ENCODE measurements at regions not wholly inside any gene's neighbourhood (a gene's known extent, or its start where the extent isn't known, plus 50 kb on each side); places are given as distances from the start of the nearest gene placed in this dataset.

DNA sequence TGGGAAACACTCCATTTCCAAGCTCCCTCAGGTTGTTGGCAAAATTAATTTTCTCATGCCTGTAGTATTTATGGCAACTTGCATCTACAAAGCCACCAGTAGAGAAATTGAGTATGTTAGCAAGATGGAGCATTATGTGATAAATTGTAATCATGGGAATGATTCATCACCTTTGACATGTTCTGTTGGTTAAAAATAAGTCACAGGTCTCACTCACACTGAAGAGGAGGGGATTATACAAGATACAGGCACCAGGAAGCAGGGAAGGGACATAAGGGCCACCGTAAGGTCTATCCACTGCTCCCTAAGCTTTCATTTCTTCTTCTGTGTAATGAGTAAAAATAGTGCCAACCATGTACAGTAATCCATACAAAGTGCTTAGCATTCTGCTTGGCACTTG, 313.0 kb downstream of the GBA3 start:
- TF ChIP-seq, protein P1, sequence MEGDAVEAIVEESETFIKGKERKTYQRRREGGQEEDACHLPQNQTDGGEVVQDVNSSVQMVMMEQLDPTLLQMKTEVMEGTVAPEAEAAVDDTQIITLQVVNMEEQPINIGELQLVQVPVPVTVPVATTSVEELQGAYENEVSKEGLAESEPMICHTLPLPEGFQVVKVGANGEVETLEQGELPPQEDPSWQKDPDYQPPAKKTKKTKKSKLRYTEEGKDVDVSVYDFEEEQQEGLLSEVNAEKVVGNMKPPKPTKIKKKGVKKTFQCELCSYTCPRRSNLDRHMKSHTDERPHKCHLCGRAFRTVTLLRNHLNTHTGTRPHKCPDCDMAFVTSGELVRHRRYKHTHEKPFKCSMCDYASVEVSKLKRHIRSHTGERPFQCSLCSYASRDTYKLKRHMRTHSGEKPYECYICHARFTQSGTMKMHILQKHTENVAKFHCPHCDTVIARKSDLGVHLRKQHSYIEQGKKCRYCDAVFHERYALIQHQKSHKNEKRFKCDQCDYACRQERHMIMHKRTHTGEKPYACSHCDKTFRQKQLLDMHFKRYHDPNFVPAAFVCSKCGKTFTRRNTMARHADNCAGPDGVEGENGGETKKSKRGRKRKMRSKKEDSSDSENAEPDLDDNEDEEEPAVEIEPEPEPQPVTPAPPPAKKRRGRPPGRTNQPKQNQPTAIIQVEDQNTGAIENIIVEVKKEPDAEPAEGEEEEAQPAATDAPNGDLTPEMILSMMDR (IDR thresholded peaks at IDR 0.05; ENCODE audit: insufficient read depth, low read length) = no peak
- no peak for DNase-seq (ENCODE audit: low read depth)
- no peak overlapping the region for H3K4me3 ChIP-seq (ENCODE audit: low read depth, low read length)

DNA sequence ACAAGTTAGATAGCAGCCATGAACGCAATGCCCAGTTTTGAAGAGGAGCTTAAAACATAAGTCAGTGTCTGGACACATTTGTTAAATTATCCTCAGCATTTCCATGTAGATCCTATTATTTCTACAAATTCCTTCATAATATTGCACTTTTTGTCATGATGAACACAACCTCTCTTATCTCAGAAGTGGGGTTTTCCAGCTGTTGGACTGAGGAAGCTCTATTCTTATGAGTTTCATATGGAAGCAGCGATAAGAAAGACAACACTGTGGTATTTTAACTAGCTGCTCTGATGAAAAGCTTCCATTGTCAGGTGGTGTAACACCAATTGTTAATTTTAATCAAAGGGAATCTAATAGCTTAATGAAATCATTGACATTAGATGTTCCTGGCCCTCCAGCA, 308.7 kb downstream of the GBA3 start:
- DNase-seq (ENCODE audit: low read depth) = peak; percentile 24
- TF ChIP-seq, protein P1 (IDR thresholded peaks at IDR 0.05; ENCODE audit: insufficient read depth, low read length) = no peak

DNA sequence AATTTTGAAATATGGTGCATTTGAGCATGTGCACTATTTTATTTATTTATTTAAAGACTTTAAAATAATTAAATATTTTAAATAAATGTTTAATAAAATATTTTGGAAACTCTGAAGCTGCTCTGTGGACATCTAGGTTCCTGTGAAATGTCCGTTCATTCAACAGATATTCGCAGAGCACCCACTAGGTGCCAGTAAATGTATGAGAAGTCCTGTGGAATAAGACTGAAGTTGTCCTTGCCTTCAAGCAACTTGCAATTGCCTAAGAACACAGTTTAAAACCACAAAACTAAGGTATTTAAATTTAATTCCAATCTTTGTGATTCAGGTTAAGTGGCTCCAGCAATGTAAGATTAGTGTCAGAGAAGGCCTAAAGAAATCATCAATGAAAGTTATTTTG, 306.7 kb downstream of the GBA3 start:
- no peak for DNase-seq (ENCODE audit: low read depth)
- H3K4me3 ChIP-seq (ENCODE audit: low read depth, low read length) = no peak overlapping the region
- TF ChIP-seq, protein P1 (IDR thresholded peaks at IDR 0.05; ENCODE audit: insufficient read depth, low read length) = no peak

More for the DNA sequence above, 308.7 kb downstream of the GBA3 start:
- H3K4me3 ChIP-seq (ENCODE audit: low read depth, low read length) = no peak overlapping the region

DNA sequence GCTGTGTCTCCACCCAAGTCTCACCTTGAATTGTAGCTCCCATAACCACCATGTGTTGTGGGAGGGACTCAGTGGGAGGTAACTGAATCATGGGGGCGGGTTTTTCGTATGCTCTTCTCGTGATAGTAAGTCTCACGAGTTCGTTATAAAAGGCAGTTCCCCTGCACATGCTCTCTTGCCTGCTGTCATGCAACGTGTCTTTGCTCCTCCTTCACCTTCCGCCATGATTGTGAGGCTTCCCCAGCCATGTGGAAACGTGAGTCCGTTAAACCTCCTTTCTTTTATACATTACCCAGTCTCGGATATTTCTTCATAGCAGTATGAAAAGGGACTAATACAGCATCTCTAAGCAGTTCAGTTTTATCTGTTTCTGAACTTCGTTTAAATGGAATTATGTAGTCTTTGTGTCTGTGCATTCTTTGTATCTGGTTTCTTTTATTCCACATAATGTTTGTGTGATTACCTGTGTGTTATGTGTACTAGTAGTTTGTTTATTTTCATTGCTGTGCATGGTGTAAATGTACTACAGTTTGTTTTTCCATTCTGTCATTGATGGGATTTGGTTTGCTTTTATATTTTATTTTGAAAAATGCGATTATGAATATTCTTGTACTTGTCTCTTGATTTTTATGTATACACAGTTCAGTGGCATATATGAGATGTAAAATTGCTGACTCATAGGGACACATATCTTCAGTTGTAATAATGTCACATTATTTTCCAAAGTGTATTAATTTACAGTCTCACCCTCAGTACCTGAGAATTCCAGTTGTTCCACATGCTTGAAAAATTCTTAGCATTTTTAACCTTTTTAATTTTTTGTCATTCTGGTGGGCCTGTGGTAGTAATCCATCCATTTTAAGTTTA, 304.9 kb downstream of the GBA3 start:
- H3K4me3 ChIP-seq (ENCODE audit: low read depth, low read length) = no peak overlapping the region
- no peak for DNase-seq (ENCODE audit: low read depth)
- TF ChIP-seq, protein P1 (IDR thresholded peaks at IDR 0.05; ENCODE audit: insufficient read depth, low read length) = no peak

DNA sequence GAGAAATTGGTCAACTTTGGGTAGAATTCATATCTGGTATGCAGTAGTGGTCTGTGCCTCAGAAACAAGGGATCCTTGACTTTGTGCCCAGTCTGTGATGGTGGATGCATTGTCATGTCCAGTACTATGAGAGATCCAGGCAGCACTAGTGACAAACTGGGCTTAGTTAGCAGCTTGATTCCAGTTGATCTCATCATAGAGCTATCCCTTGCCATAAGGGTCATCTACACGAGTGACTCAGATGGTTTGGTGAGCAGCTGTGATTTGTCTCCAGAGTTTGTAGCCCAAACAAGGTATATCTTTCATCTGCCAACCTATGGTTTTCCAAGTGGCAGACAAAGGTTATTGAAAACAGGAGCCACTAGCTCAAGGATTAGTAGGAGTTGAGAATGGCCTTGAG, 298.8 kb downstream of the GBA3 start:
- TF ChIP-seq, protein P1 (IDR thresholded peaks at IDR 0.05; ENCODE audit: insufficient read depth, low read length) = no peak
- DNase-seq (ENCODE audit: low read depth) = no peak
- no peak overlapping the region for H3K4me3 ChIP-seq (ENCODE audit: low read depth, low read length)

DNA sequence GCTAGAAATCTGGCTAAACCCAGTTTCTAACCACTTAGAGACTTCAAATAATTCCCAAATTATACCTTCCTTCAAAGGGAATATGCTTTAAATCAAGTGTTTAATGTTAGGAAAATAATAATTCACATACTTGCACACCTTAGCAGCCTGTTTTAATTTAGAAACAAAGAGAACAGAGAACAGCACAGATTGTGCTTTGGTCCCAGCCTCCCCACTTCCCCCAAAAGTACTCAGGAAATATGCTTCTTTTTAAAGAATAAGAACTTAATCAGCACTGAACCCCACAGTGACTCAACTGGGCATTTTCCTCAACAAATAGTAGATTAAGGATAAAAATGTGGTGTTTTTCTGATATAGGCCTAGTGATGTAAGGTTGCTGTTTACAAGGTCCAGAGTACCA, 295.8 kb downstream of the GBA3 start:
- DNase-seq (ENCODE audit: low read depth) = peak; percentile 6
- TF ChIP-seq, protein P1 (IDR thresholded peaks at IDR 0.05; ENCODE audit: insufficient read depth, low read length) = no peak
- no peak overlapping the region for H3K4me3 ChIP-seq (ENCODE audit: low read depth, low read length)
